HG03060 (cell line): ENCODE measurements at regions not wholly inside any gene's neighbourhood (a gene's known extent, or its start where the extent isn't known, plus 50 kb on each side); places are given as distances from the start of the nearest gene placed in this dataset.

Source experiments
- ATAC-seq: cut with Tn5 transposase; IDR thresholded peaks from one replicate; pipeline ENCODE4 v1.9.1; 2021; ENCODE audit warnings: low read depth, moderate number of reproducible peaks; ENCODE audit not compliant: unreplicated experiment

DNA sequence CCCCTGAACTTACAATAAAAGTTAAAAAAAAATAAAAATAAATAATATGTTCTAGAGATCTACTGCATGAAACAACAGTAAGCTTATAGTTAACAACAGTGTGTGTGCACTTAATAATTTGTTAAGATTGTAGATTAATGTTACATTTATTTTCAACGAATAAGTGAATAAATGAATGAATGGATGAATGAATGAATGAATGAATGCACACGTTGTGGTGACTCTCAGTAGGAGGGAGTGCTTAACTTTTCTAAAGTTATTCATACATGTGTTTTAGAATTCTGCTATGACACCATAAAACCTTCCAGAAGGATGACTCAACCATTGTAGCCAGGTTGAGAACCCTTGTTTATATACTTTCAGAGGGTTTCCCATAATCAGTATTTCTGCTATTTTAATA is 1269.4 kb upstream of the CDH6 start:
- ATAC-seq = no peak

DNA sequence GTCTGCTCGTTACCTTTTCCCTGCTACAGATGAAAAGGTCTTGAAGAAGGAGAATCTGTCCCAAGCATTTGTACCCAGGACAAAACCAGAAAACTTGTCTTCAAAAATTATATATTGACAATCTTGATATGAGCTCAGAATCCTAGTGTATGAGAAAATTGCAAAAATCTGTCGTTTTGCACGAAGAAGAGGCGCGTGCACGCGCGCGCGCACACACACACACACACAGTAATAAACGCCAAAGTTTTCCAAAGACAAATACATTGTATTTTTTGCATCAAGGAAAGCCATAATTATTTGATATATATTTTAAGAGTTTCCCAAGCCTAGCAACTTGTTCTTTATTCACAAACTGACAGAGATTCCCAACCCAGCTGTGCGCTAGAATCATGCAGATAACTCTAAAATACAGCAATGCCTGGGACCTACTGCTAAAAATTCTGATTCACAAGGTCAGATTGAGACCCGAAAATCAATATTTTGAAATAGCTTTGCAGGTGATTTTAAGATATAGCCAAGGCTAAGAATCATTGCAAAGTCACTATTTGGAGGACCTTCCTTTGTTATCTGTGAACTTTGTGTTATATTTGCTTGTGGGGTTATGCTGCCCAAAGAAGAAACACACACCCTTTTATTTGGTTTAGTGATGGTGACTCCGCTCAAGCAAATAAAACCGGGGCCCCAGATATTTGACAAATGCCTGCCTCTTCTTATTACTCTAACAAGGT is 1287.7 kb upstream of the CDH6 start:
- no peak for ATAC-seq

DNA sequence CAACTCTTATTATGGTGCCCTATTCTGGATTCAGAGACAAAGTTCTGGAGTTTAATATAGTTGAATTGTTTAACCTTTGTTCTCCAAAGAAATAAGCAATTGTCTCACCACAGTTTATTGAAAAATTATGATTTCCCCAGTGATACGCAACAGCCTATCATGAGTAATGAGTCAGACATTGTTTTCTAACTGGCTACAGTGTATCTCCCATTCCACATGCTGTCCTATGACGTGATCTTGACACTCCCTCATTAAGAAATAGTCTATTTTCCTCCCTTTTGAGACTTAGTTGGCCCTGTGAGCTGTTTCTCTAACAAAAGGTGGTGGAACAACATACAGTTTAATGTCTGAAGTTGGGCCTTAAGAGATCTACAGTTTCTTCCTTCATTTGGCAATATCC is 1290.6 kb upstream of the CDH6 start:
- no peak for ATAC-seq

DNA sequence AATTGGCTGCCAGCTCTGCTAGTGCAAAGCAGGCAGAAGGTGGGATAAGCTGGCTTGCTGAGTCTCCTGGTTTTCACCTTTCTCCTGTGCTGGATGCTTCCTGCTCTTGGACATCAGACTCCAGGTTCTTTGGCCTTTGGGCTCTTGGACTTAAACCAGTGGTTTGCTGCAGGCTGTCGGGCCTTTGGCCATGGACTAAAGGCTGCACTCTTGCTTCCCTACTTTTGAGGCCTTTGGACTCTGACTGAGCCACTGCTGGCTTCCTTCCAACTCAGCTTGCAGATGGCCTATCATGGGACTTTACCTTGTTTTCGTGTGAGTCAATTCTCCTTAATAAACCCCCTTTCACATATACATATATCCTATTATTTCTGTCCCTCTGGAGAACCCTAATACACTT is 1293.9 kb upstream of the CDH6 start:
- no peak for ATAC-seq

DNA sequence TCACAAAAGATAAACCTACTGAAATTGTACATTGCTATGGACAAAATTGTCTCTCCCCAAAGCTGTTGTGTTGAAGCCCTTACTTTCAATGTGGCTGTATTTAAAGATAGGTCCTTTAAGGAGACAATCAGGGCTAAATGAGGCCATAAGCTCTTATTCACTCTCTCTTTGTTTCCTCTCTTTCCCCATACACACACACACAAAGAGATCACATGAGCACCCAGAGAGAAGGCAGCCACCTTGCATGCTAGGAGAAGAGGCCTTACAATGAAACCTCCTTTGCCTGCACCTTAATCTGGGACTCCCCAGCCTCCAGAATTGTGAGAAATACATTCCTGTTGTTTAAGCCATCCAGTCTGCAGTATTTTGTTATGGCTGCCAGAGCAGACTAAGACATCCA is 1295.6 kb upstream of the CDH6 start:
- ATAC-seq = no peak

DNA sequence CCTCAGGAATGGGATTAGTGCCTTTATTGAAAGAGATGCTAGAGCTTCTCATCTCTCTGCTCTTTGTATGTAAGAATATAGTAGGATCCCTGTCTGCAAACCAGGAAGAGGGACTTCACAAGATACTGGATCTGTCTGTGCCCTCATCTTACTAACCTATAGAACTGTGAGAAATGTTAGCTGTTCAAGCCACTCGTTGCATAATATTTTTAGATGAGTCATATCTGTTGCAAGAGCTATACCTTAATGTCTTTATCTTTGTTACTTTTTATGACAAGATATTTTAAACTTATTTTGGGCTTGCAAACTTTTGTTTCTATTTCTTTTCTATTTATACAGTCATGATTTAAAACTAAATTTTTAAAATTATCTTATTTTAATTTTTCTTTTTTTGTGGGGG is 1296.8 kb upstream of the CDH6 start:
- ATAC-seq = no peak

DNA sequence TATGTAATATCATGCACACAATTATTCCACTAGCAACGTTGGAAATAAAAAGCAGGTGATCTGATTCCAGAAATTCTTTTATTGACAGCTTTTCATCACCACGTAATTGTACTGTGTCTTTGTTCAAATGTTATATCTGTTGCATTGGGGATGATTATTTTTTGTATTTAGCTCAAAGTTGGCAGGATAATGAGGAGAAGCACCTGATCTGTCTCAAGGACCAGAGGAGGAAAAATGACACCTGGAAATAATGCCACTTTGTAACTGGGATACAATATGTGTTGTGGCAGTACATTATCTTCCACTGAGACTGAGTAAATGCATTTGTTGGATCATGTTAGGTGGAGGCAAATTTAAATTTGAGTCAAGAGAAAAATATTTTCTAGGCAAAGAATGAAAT is 1298.8 kb upstream of the CDH6 start:
- ATAC-seq = no peak

DNA sequence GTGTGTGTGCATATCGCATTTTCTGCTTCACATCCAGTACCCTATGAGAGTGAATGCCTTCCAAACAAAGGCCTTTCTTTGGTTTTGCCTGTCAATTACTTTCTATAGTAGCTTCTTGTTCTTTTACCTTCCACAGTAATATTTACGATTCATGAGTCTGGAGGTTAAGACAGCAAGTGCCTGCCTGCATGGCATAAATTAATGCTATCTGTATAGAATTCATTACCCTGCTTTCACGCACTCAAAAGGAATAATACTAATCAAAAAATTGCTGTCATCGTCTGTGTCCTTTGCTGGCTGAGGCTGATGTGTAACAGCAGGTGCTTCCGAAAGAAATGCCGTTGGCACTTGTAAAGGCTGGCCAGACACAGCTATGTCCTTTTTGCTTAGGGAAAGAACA is 1304.4 kb upstream of the CDH6 start:
- no peak for ATAC-seq

DNA sequence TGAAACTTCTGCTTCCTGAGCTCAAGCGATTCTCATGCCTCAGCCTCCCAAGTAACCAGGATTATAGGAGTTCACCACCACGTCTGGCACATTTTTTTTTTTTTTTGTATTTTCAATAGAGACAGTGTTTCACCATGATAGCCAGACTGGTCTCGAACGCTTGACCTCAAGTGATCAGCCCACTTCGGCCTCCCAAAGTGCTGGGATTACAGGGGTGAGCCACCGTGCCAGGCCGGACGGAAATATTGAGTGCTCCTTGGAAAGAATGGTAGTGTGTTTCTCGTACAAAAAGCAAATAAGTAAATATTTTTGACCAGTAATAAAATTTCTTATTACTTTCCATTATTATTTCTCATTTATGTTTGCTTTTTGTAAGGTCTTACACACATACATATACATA is 1307.9 kb upstream of the CDH6 start:
- ATAC-seq = no peak

DNA sequence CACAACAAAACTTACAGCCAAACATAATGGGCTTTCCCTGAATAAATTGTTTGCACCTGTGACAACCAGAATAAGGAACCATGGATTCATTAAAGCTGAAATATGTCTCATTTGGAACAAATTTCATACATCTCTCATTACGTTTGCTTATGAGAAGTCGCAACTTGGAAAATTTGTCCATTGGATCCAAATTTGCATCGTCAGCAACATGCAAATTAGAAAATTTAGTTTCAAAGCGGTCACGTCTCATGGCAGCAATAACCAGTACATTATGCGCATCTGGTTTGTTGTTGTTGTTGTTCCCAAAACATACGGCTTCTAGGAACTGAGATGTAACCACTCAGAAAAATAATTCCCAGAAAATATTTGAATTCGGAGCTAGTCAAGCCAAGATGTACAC is 1311.5 kb upstream of the CDH6 start:
- no peak for ATAC-seq

DNA sequence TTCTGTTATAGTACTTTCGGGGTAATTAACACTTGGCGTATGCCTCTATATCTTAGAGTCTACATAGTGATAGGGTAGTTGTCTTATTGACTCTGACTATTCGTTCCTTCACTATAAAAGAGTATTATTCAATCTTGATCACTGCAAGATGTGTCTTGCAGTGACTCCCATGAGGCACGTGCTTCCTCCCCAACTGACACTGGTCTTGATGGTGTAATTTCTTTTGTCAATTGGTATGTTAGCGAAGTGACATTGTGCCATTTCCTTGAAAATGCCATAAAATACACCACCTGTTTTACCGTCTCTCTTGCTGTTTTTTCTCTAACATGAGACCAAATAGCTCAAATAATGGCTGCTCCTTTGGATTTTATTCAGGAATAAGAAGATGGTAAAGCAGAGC is 1314.1 kb upstream of the CDH6 start:
- no peak for ATAC-seq

DNA sequence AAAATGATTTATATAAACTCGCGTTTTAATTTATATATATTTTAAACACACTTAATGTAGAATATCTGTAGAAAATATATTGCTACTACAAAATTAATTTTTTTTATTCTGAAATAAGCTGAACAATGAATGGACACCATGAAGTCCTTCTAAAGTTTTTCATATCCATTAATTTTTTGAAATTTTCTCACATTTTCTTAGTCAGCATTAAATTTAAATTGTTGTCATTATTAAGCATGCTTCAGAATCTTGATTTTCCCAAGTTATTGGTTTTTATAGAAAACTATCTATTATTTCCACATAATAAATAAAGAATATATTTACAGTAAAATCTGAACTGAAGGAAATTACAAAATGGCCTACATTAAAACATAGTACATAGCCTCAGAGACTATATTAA is 1314.9 kb upstream of the CDH6 start:
- ATAC-seq = no peak

DNA sequence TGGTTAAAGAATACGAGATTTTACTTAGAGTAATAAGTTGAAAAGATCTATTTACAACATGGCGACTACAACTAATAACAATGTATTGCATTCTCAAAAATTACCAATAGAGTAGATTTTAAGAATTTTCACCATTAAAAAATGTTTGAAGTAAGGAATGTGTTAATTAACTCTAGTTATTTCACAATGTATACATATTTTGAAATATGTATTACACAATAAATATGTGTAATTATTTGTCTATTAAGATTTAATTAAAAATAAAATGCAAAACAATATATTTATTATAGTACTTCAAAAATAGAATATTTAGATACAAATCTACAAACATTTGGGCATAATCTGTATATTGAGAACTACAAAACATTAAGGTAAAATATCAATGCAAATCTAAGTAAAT is 1326.3 kb upstream of the CDH6 start:
- ATAC-seq = no peak

DNA sequence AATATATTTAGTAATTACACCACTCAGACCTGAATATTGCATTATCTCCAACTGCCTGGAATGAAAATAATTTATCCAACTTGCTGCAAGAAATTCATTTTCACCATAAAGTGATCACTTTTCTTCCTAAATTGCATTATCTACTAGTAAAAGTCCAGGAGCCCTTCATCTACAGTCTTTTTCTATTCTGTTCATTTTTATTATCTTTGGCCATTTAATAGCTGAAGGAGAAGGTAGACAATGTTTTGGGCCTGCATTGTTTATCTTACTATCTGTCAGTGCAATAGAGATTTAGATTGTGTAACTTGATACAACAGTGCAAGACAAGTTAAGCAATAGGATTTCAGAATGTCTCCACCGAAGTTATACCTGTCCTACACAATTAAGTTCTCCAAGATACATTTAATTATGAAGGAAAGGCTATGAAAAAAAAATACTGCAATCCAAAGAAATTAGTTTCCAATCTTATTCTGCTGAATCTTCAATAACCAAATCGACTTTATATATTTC is 1339.7 kb upstream of the CDH6 start:
- ATAC-seq = no peak

DNA sequence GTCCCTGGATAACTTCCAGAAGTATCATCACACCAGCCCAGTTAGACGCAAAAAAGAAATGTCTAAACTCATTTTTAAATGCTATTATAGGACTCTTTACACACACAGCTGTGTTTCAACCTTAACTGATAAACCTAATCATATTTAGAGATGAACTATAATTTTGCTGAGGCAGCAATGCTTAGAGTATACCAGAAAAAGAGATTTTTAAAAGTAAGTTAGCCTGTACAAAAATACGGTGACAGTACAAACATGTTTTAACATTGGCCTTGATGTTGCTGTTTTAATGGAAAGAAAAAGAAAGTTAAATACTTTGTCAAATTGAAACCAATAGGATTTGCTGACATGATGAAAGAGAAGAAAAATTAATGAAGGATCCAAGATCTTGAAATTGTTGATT is 1341.2 kb upstream of the CDH6 start:
- ATAC-seq = no peak

DNA sequence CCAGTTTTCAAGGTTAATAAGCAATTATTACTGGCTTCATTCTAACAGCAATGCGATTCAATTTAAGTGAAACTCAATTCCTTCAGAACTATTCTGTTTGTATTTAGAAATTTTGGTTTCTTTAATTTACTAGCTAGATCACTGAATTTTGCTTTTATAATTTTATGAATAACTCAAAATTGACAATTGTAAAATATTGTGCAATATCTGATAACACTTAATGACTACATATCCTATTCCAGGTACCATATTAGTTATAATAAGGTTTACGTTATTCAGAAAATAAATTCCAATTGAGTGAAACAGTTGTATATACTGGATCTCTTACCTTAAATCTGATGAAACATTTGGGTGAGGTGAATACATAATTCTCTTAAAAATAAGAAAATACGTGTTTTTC is 1348.3 kb upstream of the CDH6 start:
- no peak for ATAC-seq

DNA sequence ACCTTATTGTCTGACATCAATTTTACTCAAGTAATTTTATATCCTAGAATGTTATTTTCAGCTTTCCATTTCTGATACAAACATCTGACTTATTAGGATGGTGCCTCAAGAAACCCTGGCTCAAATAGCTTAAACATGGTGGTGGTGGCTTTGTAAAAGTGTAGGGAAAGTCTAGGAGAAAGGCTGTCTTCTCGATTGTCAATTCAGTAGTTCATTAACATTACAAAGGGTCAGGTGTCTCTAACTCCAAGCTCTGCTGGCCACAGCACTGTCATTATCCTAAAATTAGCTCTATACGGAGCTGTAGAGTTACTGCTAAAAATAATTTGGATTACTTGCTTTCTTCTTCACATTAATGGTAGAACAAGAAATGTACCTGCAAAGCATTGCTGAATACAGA is 1360.1 kb upstream of the CDH6 start:
- no peak for ATAC-seq

DNA sequence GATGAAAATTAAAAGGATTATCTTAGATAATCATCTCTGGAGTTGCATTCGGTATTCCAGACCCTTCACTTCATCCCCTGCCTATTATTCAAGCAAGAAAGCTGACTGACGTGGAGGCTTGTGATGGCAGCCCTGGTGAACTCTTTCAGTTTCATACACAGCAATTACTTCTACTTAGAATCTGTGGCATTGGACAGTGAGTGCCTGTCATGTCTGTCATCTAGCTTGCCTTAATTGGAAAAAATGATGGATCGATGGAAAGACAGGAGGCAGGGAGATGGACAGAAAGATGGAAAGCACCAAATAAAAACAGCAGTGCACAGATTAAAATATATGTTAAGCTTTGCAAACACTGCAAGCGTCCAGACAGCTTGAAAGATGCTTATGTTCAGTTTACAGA is 1371.0 kb upstream of the CDH6 start:
- ATAC-seq = no peak

DNA sequence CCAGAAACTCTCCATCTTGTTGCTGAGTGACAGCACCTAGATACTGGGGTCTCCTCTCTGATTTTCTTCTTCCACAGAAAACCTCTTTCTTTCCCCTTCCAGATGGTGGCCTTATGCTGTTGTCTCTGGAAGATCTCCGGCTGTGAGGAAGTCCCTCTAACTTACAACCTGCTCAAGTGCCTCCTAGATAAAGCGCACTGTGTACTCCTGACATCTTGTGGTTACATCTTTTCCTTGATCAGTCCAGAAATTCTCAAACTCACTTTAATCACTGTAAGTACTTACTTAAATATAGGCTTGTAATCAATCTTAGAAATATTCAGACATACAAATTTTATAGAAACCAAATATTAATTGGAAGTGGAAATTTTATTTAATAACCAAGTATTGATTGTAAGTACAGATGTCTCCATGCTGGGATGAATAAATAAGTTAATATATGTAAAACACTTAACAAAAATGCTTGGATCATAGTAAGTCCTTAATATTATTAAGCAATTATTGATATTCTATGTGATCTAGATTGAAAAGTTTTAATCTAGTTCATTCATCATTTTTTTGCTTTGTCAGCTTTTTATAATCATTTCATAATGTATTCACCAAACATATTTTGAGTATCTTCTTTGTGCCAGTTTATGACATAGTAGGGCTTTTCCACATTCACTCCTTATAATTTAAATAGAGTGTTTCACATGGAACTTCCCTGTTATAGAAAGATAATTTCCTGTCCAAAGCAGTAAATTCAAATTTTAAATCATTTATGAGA is 1381.4 kb upstream of the CDH6 start:
- ATAC-seq = no peak

DNA sequence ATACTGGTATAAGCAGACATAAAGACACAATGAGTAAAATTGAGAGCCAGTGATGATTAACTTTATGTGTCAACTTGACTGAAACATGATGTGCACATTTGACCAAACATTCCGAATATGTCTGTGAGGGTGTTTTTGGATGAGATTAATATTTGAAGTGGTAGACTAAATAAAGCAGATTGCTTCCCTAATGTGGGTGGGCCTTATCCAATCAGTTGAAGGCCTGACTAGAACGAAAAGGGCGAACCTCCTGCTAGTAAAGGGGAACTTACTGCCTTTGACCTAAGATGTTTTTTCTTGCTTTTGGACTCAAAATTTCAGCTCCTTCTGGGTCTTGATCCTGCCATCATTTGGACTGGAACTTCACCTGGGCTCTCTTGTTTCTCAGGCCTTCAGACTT is 1387.7 kb upstream of the CDH6 start:
- no peak for ATAC-seq

DNA sequence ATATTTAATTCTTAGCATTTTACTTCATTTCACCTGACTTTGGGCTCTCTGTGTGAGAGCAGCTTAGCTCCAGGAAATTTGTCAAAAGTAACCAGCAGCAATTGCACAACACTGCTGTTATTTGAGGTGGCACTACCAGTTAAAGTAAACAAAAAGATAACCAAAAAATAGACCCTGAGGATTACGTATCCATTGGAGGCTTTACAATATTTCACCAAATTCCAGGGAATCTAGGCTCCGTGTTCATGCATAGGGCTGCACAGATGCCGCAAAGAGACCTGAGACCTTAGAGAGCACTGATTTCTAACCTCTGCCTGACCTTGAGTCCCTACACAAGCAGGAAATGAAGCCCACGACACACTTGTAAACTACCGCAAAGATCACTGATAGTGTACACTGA is 1392.7 kb upstream of the CDH6 start:
- no peak for ATAC-seq

DNA sequence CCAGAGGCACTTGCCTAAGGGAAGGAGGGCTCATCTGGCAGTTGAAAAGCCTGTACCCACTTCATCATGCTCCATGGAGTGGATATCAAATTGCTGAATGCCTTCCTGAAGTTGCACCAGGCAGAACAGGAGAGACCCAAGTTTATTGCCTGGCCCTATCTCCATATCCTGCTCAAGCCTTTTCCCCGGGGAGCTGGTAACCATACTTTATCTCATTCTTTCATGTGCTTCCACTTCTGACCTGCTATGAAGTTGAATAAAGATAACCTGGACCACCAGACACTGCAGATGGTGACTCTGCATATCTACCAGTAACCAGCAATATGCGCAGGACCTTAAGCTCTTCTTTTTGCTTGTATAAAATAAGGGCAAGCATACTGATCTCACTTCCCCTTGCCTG is 1397.5 kb upstream of the CDH6 start:
- ATAC-seq = no peak
